ENCODE measurements at regions not wholly inside any gene's neighbourhood (a gene's known extent, or its start where the extent isn't known, plus 50 kb on each side); places are given as distances from the start of the nearest gene placed in this dataset.

DNA sequence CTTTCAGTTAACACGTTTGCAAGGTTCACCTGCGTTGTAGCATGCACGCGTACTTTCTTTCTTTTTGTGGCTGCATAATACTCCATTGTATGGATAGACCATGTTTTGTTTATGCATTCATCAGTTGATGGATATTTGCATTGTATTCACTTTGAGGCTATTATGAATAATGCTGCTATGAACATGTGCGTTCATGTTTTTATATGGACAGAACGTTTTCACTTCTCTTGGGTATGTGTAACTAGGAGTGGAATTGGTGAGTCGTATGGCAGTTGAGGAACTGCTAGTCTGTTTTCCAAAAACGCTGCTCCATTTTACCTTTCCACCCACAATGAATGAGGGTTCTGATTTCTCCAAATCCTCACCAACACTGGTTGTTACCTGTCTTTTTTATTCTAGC is 244.3 kb downstream of the GLI2 start:
- no peak overlapping the region for H3K9ac ChIP-seq (ENCODE audit: low read length)
- no peaks in the 10 kb centered on the region for H3K9me3 ChIP-seq (ENCODE audit: control insufficient read depth, low read length)
- H2BK15ac ChIP-seq (ENCODE audit: low read depth, poor library complexity, severe bottlenecking): no peak overlapping the region
- no peak overlapping the region for H3K4me2 ChIP-seq (ENCODE audit: low read length, poor library complexity, severe bottlenecking)
- DNase-seq: no peak
- no peak overlapping the region for H3K4ac ChIP-seq (ENCODE audit: low read depth in 1 of 2, low read length in 2 of 2)
- no peak overlapping the region for H4K91ac ChIP-seq (ENCODE audit: low read length)
- no peaks in the 10 kb centered on the region for H3K27me3 ChIP-seq (ENCODE audit: control insufficient read depth in 1 of 2, insufficient read depth in 1 of 2, low read length in 2 of 2)
- H3K18ac ChIP-seq (ENCODE audit: low read depth in 1 of 2, low read length in 2 of 2): no peak overlapping the region
- H3K36me3 ChIP-seq (ENCODE audit: control insufficient read depth in 1 of 2, insufficient read depth in 2 of 2, low read depth in 1 of 2, low read length in 2 of 2): peaks cover 38 to 48% of the 10 kb centered on the region in 2 experiments
- no peak overlapping the region for H3K27ac ChIP-seq (ENCODE audit: low read length, poor library complexity, severe bottlenecking)
- no peak overlapping the region for H2BK12ac ChIP-seq (ENCODE audit: low read length in 2 of 2)
- H2AFZ ChIP-seq (ENCODE audit: low read depth, low read length): no peak overlapping the region
- H3K4me1 ChIP-seq (ENCODE audit: control insufficient read depth, insufficient read depth, low read depth, low read length): peaks cover 31% of the 10 kb centered on the region
- no peak overlapping the region for H2AK5ac ChIP-seq (ENCODE audit: low read length, severe bottlenecking)
- no peak overlapping the region for H2BK5ac ChIP-seq (ENCODE audit: low read depth, low read length, poor library complexity, severe bottlenecking)
- no peak overlapping the region for H3K4me3 ChIP-seq (ENCODE audit: insufficient read depth in 1 of 2, low read depth in 1 of 2, low read length in 2 of 2)
- no peak overlapping the region for H3K23ac ChIP-seq (ENCODE audit: low read length in 2 of 2)
- WGBS: 91% methylated on average over 8 of the region's 8 CpGs
- no peaks in the 10 kb centered on the region for H3K79me1 ChIP-seq (replicated peaks; ENCODE audit: low read length, poor library complexity, severe bottlenecking)
- H2BK120ac ChIP-seq (ENCODE audit: low read depth, low read length): no peak overlapping the region
- H3K14ac ChIP-seq (ENCODE audit: low read length in 2 of 2): no peak overlapping the region
- H4K8ac ChIP-seq (ENCODE audit: low read length): no peak overlapping the region

DNA sequence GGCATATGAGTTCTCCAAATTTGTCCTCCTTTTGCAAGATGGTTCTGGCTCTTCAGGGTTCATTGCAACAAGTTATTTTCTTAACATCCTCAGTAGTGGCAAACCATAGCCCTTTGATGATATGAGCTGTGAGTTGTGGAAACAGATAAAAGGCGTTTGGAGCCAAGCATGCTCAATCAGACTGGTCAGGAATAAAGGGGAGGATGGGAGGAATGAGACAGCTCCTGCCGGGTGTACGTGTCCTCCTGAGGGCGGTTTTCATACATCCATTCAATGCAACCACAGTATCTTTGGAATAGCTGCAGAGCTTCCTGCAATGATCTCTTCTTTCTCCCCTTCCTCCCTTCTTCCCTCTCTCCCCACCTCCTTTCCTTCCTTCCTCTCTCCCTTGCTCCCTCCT is 245.8 kb downstream of the GLI2 start:
- H3K4ac ChIP-seq (ENCODE audit: low read depth in 1 of 2, low read length in 2 of 2): no peak overlapping the region
- 89% methylated on average over 4 of the region's 4 CpGs for WGBS

DNA sequence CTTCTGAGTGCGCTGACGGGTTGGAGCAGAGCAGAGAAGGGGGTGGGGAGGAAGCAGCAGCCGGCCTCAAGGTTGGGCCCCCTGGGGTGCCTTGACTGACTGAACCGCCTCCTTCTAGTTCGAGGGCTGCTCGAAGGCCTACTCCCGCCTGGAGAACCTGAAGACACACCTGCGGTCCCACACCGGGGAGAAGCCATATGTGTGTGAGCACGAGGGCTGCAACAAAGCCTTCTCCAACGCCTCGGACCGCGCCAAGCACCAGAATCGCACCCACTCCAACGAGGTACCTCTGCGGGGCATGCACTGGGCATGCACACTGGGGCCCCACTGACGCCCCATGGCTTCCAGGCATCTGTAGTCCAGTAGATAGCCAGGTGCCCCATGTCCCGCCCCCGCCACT is 246.9 kb downstream of the GLI2 start:
- Histone ChIP-seq H3K9ac (ENCODE audit: low read length) (no peak overlapping the region), H2BK15ac (ENCODE audit: low read depth, poor library complexity, severe bottlenecking) (no peak overlapping the region), H2BK5ac (ENCODE audit: low read depth, low read length, poor library complexity, severe bottlenecking) (no peak overlapping the region), H3K4me1 (ENCODE audit: control insufficient read depth, insufficient read depth, low read depth, low read length) (peaks cover 28% of the 10 kb centered on the region), H2AFZ (ENCODE audit: low read depth, low read length) (no peak overlapping the region), H3K14ac (ENCODE audit: low read length in 2 of 2) (no peak overlapping the region), H3K23ac (ENCODE audit: low read length in 2 of 2) (no peak overlapping the region), H2BK120ac (ENCODE audit: low read depth, low read length) (no peak overlapping the region), H3K18ac (ENCODE audit: low read depth in 1 of 2, low read length in 2 of 2) (peak overlapping the region in 1 of 2 experiments; percentile 9), H2BK12ac (ENCODE audit: low read length in 2 of 2) (no peak overlapping the region), H3K79me1 (replicated peaks; ENCODE audit: low read length, poor library complexity, severe bottlenecking) (no peaks in the 10 kb centered on the region), H3K4ac (ENCODE audit: low read depth in 1 of 2, low read length in 2 of 2) (no peak overlapping the region), H3K4me3 (ENCODE audit: insufficient read depth in 1 of 2, low read depth in 1 of 2, low read length in 2 of 2) (no peak overlapping the region), H3K4me2 (ENCODE audit: low read length, poor library complexity, severe bottlenecking) (no peak overlapping the region), H4K91ac (ENCODE audit: low read length) (no peak overlapping the region), H2AK5ac (ENCODE audit: low read length, severe bottlenecking) (peak overlapping the region; percentile 46), H3K9me3 (ENCODE audit: control insufficient read depth, low read length) (no peaks in the 10 kb centered on the region), H3K27me3 (ENCODE audit: control insufficient read depth in 1 of 2, insufficient read depth in 1 of 2, low read length in 2 of 2) (no peaks in the 10 kb centered on the region), H4K8ac (ENCODE audit: low read length) (no peak overlapping the region), H3K27ac (ENCODE audit: low read length, poor library complexity, severe bottlenecking) (peak overlapping the region; percentile 11), H3K36me3 (ENCODE audit: control insufficient read depth in 1 of 2, insufficient read depth in 2 of 2, low read depth in 1 of 2, low read length in 2 of 2) (peaks cover 51 to 53% of the 10 kb centered on the region in 2 experiments)
- DNase-seq: no peak
- 84% methylated on average over 20 of the region's 20 CpGs for WGBS

More for the DNA sequence above, 245.8 kb downstream of the GLI2 start:
- no peak overlapping the region for H3K4me2 ChIP-seq (ENCODE audit: low read length, poor library complexity, severe bottlenecking)
- no peak overlapping the region for H2BK12ac ChIP-seq (ENCODE audit: low read length in 2 of 2)
- no peak overlapping the region for H2BK15ac ChIP-seq (ENCODE audit: low read depth, poor library complexity, severe bottlenecking)
- no peak overlapping the region for H2AK5ac ChIP-seq (ENCODE audit: low read length, severe bottlenecking)
- H2AFZ ChIP-seq (ENCODE audit: low read depth, low read length): no peak overlapping the region
- DNase-seq: no peak
- no peak overlapping the region for H4K91ac ChIP-seq (ENCODE audit: low read length)
- no peak overlapping the region for H3K27ac ChIP-seq (ENCODE audit: low read length, poor library complexity, severe bottlenecking)
- H3K18ac ChIP-seq (ENCODE audit: low read depth in 1 of 2, low read length in 2 of 2): no peak overlapping the region
- H3K4me3 ChIP-seq (ENCODE audit: insufficient read depth in 1 of 2, low read depth in 1 of 2, low read length in 2 of 2): no peak overlapping the region
- H3K27me3 ChIP-seq (ENCODE audit: control insufficient read depth in 1 of 2, insufficient read depth in 1 of 2, low read length in 2 of 2): no peaks in the 10 kb centered on the region
- H3K4me1 ChIP-seq (ENCODE audit: control insufficient read depth, insufficient read depth, low read depth, low read length): peaks cover 30% of the 10 kb centered on the region
- no peak overlapping the region for H2BK120ac ChIP-seq (ENCODE audit: low read depth, low read length)
- H3K23ac ChIP-seq (ENCODE audit: low read length in 2 of 2): no peak overlapping the region
- H4K8ac ChIP-seq (ENCODE audit: low read length): no peak overlapping the region
- H3K79me1 ChIP-seq (replicated peaks; ENCODE audit: low read length, poor library complexity, severe bottlenecking): no peaks in the 10 kb centered on the region
- H3K14ac ChIP-seq (ENCODE audit: low read length in 2 of 2): no peak overlapping the region
- no peaks in the 10 kb centered on the region for H3K9me3 ChIP-seq (ENCODE audit: control insufficient read depth, low read length)
- peaks cover 43 to 46% of the 10 kb centered on the region in 2 experiments for H3K36me3 ChIP-seq (ENCODE audit: control insufficient read depth in 1 of 2, insufficient read depth in 2 of 2, low read depth in 1 of 2, low read length in 2 of 2)
- H3K9ac ChIP-seq (ENCODE audit: low read length): no peak overlapping the region
- H2BK5ac ChIP-seq (ENCODE audit: low read depth, low read length, poor library complexity, severe bottlenecking): no peak overlapping the region

DNA sequence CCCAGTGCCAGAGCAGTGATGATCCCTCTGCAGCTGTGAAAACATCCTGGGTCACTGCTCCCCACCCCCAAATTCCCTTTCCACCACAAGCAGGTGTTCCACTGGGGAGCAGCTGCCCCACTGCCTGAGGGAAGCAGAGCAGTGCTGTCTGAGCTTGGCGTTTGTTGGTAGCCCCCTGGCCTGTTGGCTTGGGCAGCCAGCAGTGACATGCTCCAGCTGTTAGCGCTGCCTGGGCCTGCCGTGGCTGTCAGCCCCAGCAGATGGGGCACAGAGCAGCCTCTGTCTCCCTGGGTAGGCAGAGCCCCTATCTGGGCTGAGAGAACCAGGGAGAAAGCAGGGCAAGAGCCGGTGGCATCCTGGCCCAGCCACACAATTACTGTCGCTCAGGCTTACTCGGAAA is 247.7 kb downstream of the GLI2 start:
- Histone ChIP-seq H3K4me1 (ENCODE audit: control insufficient read depth, insufficient read depth, low read depth, low read length) (peaks cover 27% of the 10 kb centered on the region), H3K4me2 (ENCODE audit: low read length, poor library complexity, severe bottlenecking) (no peak overlapping the region), H3K18ac (ENCODE audit: low read depth in 1 of 2, low read length in 2 of 2) (no peak overlapping the region), H2AK5ac (ENCODE audit: low read length, severe bottlenecking) (no peak overlapping the region), H3K79me1 (replicated peaks; ENCODE audit: low read length, poor library complexity, severe bottlenecking) (no peaks in the 10 kb centered on the region), H4K91ac (ENCODE audit: low read length) (no peak overlapping the region), H3K4ac (ENCODE audit: low read depth in 1 of 2, low read length in 2 of 2) (no peak overlapping the region), H2BK15ac (ENCODE audit: low read depth, poor library complexity, severe bottlenecking) (no peak overlapping the region), H3K9me3 (ENCODE audit: control insufficient read depth, low read length) (no peaks in the 10 kb centered on the region), H3K14ac (ENCODE audit: low read length in 2 of 2) (no peak overlapping the region), H3K36me3 (ENCODE audit: control insufficient read depth in 1 of 2, insufficient read depth in 2 of 2, low read depth in 1 of 2, low read length in 2 of 2) (peaks cover 47 to 50% of the 10 kb centered on the region in 2 experiments), H3K23ac (ENCODE audit: low read length in 2 of 2) (no peak overlapping the region), H3K27me3 (ENCODE audit: control insufficient read depth in 1 of 2, insufficient read depth in 1 of 2, low read length in 2 of 2) (no peaks in the 10 kb centered on the region), H3K27ac (ENCODE audit: low read length, poor library complexity, severe bottlenecking) (peak overlapping the region; percentile 43), H2BK5ac (ENCODE audit: low read depth, low read length, poor library complexity, severe bottlenecking) (no peak overlapping the region), H2AFZ (ENCODE audit: low read depth, low read length) (no peak overlapping the region), H3K4me3 (ENCODE audit: insufficient read depth in 1 of 2, low read depth in 1 of 2, low read length in 2 of 2) (no peak overlapping the region), H3K9ac (ENCODE audit: low read length) (no peak overlapping the region), H2BK12ac (ENCODE audit: low read length in 2 of 2) (no peak overlapping the region), H2BK120ac (ENCODE audit: low read depth, low read length) (no peak overlapping the region), H4K8ac (ENCODE audit: low read length) (no peak overlapping the region)
- DNase-seq: peak; percentile 8
- WGBS: 78% methylated on average over 6 of the region's 6 CpGs

Measured in mesenchymal stem cell (in vitro differentiated cells and primary cell).